ENCODE measurements at regions not wholly inside any gene's neighbourhood (a gene's known extent, or its start where the extent isn't known, plus 50 kb on each side); places are given as distances from the start of the nearest gene placed in this dataset.

DNA sequence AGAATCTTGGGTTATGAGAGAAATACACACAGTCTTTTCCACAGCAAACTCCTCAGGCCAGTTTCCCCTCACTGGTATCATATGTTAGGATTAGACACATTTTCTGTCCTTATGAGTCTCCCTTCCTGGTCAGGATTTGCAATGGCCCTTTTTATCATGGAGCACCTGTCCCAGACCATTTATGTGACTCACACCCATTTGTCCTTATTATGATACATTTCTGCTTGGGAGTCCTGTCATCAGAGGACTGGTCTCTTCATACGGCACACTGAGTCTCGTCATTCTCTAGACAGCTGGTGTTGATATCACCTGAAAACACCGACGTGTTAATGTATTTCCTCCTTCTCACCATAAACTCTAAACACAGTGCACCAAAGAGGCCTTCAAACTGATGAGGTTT, 105.0 kb upstream of the SYT6 start:
- Histone ChIP-seq H3K9me3 (ENCODE audit: insufficient read depth, low read length) (no peaks in the 10 kb centered on the region), H3K9me2 (replicated peaks; ENCODE audit: insufficient read depth, low read length) (no peaks in the 10 kb centered on the region), H3K4me2 (ENCODE audit: low read depth, low read length, poor library complexity, severe bottlenecking) (no peak overlapping the region), H3K27me3 (ENCODE audit: low read length) (no peaks in the 10 kb centered on the region), H3K9ac (ENCODE audit: low read length) (no peak overlapping the region), H3F3A (ENCODE audit: insufficient read depth) (no peaks in the 10 kb centered on the region), H3K4me3 (ENCODE audit: insufficient read depth, low read length, poor library complexity, severe bottlenecking) (no peak overlapping the region), H4K20me1 (ENCODE audit: low read depth, low read length) (no peaks in the 10 kb centered on the region), H2AFZ (ENCODE audit: low read depth, low read length, severe bottlenecking) (no peak overlapping the region), H3K27ac (ENCODE audit: low read depth, low read length) (no peak overlapping the region), H3K36me3 (ENCODE audit: low read length) (no peaks in the 10 kb centered on the region), H3K79me2 (ENCODE audit: insufficient read depth, low read length) (no peaks in the 10 kb centered on the region)
- TF ChIP-seq EZH2phosphoT487 (conservative IDR thresholded peaks at IDR 0.05; ENCODE audit: low read length): no peak
- TF ChIP-seq, protein P1, sequence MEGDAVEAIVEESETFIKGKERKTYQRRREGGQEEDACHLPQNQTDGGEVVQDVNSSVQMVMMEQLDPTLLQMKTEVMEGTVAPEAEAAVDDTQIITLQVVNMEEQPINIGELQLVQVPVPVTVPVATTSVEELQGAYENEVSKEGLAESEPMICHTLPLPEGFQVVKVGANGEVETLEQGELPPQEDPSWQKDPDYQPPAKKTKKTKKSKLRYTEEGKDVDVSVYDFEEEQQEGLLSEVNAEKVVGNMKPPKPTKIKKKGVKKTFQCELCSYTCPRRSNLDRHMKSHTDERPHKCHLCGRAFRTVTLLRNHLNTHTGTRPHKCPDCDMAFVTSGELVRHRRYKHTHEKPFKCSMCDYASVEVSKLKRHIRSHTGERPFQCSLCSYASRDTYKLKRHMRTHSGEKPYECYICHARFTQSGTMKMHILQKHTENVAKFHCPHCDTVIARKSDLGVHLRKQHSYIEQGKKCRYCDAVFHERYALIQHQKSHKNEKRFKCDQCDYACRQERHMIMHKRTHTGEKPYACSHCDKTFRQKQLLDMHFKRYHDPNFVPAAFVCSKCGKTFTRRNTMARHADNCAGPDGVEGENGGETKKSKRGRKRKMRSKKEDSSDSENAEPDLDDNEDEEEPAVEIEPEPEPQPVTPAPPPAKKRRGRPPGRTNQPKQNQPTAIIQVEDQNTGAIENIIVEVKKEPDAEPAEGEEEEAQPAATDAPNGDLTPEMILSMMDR (IDR thresholded peaks at IDR 0.05; ENCODE audit: insufficient read depth, low read length, poor library complexity, severe bottlenecking): no peak

DNA sequence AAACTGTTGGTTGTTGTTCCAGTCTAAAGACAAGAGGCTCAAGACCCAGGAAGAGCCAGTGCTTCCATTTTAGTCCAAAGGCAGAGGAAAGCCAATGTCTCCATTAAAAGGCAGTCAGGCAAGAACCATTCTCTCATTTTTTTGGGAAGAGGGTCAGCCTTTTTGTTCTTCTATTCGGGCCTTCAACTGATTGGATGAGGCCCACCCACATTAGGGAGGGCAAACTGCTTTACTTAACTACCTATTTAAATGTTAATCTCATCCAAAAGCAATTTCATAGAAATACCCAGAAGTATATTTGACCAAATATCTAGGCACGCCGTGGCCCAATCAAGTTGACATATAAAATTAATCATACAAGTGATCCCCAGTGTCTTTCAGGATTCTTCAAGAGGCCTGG, 104.4 kb upstream of the SYT6 start:
- Histone ChIP-seq H3K27me3 (ENCODE audit: low read length) (no peaks in the 10 kb centered on the region), H3K36me3 (ENCODE audit: low read length) (no peaks in the 10 kb centered on the region), H3K4me2 (ENCODE audit: low read depth, low read length, poor library complexity, severe bottlenecking) (no peak overlapping the region), H3F3A (ENCODE audit: insufficient read depth) (no peaks in the 10 kb centered on the region), H4K20me1 (ENCODE audit: low read depth, low read length) (no peaks in the 10 kb centered on the region), H3K9me2 (replicated peaks; ENCODE audit: insufficient read depth, low read length) (no peaks in the 10 kb centered on the region), H3K27ac (ENCODE audit: low read depth, low read length) (no peak overlapping the region), H3K9me3 (ENCODE audit: insufficient read depth, low read length) (no peaks in the 10 kb centered on the region), H3K9ac (ENCODE audit: low read length) (no peak overlapping the region), H3K4me3 (ENCODE audit: insufficient read depth, low read length, poor library complexity, severe bottlenecking) (no peak overlapping the region), H2AFZ (ENCODE audit: low read depth, low read length, severe bottlenecking) (no peak overlapping the region), H3K79me2 (ENCODE audit: insufficient read depth, low read length) (no peaks in the 10 kb centered on the region)
- TF ChIP-seq, protein P1 (IDR thresholded peaks at IDR 0.05; ENCODE audit: insufficient read depth, low read length, poor library complexity, severe bottlenecking): no peak
- no peak for TF ChIP-seq EZH2phosphoT487 (conservative IDR thresholded peaks at IDR 0.05; ENCODE audit: low read length)

DNA sequence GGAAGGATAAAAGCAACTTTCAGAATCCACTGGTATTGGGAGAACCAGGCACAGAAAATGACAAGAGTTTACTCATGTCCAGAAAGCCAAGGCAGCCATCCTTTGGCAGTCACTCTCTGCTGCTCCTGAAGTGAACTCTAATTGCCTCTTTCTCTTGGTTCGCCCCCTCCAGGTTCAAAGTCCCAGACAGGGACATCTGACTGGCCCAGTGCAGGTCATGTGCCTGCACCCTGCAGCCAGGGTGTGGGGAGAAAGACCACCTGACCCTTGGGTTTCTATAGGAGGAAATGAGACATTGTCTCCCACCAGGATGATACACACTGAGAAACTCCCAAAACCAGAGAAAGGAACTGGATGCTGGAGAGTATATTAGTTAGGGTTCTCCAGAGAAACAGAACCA, 103.9 kb upstream of the SYT6 start:
- Histone ChIP-seq H3F3A (ENCODE audit: insufficient read depth) (no peaks in the 10 kb centered on the region), H3K27me3 (ENCODE audit: low read length) (no peaks in the 10 kb centered on the region), H3K27ac (ENCODE audit: low read depth, low read length) (no peak overlapping the region), H3K36me3 (ENCODE audit: low read length) (no peaks in the 10 kb centered on the region), H3K9me2 (replicated peaks; ENCODE audit: insufficient read depth, low read length) (no peaks in the 10 kb centered on the region), H3K4me3 (ENCODE audit: insufficient read depth, low read length, poor library complexity, severe bottlenecking) (no peak overlapping the region), H3K79me2 (ENCODE audit: insufficient read depth, low read length) (no peaks in the 10 kb centered on the region), H3K4me2 (ENCODE audit: low read depth, low read length, poor library complexity, severe bottlenecking) (no peak overlapping the region), H2AFZ (ENCODE audit: low read depth, low read length, severe bottlenecking) (no peak overlapping the region), H3K9ac (ENCODE audit: low read length) (no peak overlapping the region), H4K20me1 (ENCODE audit: low read depth, low read length) (no peaks in the 10 kb centered on the region), H3K9me3 (ENCODE audit: insufficient read depth, low read length) (no peaks in the 10 kb centered on the region)
- TF ChIP-seq EZH2phosphoT487 (conservative IDR thresholded peaks at IDR 0.05; ENCODE audit: low read length): no peak

DNA sequence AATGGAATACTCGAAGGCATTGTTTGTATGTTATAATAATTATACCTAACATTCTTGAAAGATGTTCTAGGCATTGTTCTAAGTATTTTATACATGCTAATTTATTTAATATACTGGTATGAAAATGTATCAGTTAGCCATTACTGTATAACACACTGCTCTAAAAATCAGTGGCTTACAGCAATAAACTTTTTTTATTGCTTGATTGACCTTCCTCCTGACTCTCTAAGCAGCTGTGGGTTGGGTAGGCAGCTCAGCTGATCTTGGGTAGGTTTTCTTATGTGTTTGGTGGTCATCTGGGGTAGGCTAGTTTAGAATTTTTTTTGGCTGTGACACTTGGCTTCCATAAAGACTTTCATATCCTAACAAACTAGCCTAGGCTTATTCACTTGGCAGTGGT, 100.2 kb upstream of the SYT6 start:
- no peaks in the 10 kb centered on the region for H3K27me3 ChIP-seq (ENCODE audit: low read length)
- H3K9me2 ChIP-seq (replicated peaks; ENCODE audit: insufficient read depth, low read length): no peaks in the 10 kb centered on the region
- no peaks in the 10 kb centered on the region for H3K9me3 ChIP-seq (ENCODE audit: insufficient read depth, low read length)
- no peak overlapping the region for H3K4me3 ChIP-seq (ENCODE audit: insufficient read depth, low read length, poor library complexity, severe bottlenecking)
- no peak overlapping the region for H2AFZ ChIP-seq (ENCODE audit: low read depth, low read length, severe bottlenecking)
- H3K4me2 ChIP-seq (ENCODE audit: low read depth, low read length, poor library complexity, severe bottlenecking): no peak overlapping the region
- no peak overlapping the region for H3K9ac ChIP-seq (ENCODE audit: low read length)
- no peaks in the 10 kb centered on the region for H3K36me3 ChIP-seq (ENCODE audit: low read length)
- no peak for TF ChIP-seq EZH2phosphoT487 (conservative IDR thresholded peaks at IDR 0.05; ENCODE audit: low read length)
- TF ChIP-seq, protein P1 (IDR thresholded peaks at IDR 0.05; ENCODE audit: insufficient read depth, low read length, poor library complexity, severe bottlenecking): no peak
- no peaks in the 10 kb centered on the region for H3K79me2 ChIP-seq (ENCODE audit: insufficient read depth, low read length)
- H3F3A ChIP-seq (ENCODE audit: insufficient read depth): no peaks in the 10 kb centered on the region
- H3K27ac ChIP-seq (ENCODE audit: low read depth, low read length): no peak overlapping the region
- H4K20me1 ChIP-seq (ENCODE audit: low read depth, low read length): no peaks in the 10 kb centered on the region

Measured in SU-DHL-6 (cell line).